SK-N-SH treated with all-trans-retinoic acid at 6 μM for 48 hours (cell line): ENCODE measurements at regions not wholly inside any gene's neighbourhood (a gene's known extent, or its start where the extent isn't known, plus 50 kb on each side); places are given as distances from the start of the nearest gene placed in this dataset.

Experiments
- ATAC-seq: fragments of 200-7000 bp; cut with Tn5 transposase; 3 replicates; pipeline ENCODE4 v1.9.1; 2020; ENCODE audit warnings: mild to moderate bottlenecking, moderate library complexity
- ARNTL ChIP-seq: fragments of 450-650 bp; formaldehyde crosslinking; IDR thresholded peaks from 2 replicates; pipeline ENCODE4 v1.5.0; 2020; ENCODE audit warnings: low read depth, mild to moderate bottlenecking, moderate library complexity, borderline replicate concordance
- BACH2 ChIP-seq: fragments of 250-450 bp; sonication (Bioruptor Pico); IDR thresholded peaks from 2 replicates; pipeline ENCODE4 v1.9.0; 2021; ENCODE audit warnings: mild to moderate bottlenecking, borderline replicate concordance
- CSDC2 ChIP-seq: fragments of 250-450 bp; sonication (Bioruptor Pico); IDR thresholded peaks from 2 replicates; pipeline ENCODE4 v1.5.0; 2020; ENCODE audit warnings: mild to moderate bottlenecking, moderate library complexity
- ESRRG ChIP-seq: fragments of 250-450 bp; sonication (Bioruptor Pico); IDR thresholded peaks from 2 replicates; pipeline ENCODE4 v1.6.1; 2021; ENCODE audit warnings: mild to moderate bottlenecking
- ISL1 ChIP-seq: fragments of 250-450 bp; sonication (Bioruptor Pico); IDR thresholded peaks from 2 replicates; pipeline ENCODE4 v2.1.2; 2022; ENCODE audit warnings: mild to moderate bottlenecking, moderate library complexity
- OSR1 ChIP-seq: fragments of 250-450 bp; sonication (Bioruptor Pico); IDR thresholded peaks from 2 replicates; pipeline ENCODE4 v1.8.0; 2022; ENCODE audit warnings: moderate library complexity, mild to moderate bottlenecking, inconsistent platforms
- PATZ1 ChIP-seq: fragments of 250-450 bp; sonication (Bioruptor Pico); IDR thresholded peaks from 2 replicates; pipeline ENCODE4 v1.8.0; 2020; ENCODE audit warnings: mild to moderate bottlenecking, moderate library complexity, borderline replicate concordance
- POU6F1 ChIP-seq: fragments of 250-450 bp; sonication (Bioruptor Pico); IDR thresholded peaks from 2 replicates; pipeline ENCODE4 v1.8.0; 2021; ENCODE audit warnings: low read depth, mild to moderate bottlenecking, moderate library complexity, borderline replicate concordance
- PPARA ChIP-seq: fragments of 250-450 bp; sonication (Bioruptor Pico); IDR thresholded peaks from 2 replicates; pipeline ENCODE4 v1.5.0; 2020; ENCODE audit warnings: mild to moderate bottlenecking, borderline replicate concordance
- RARB ChIP-seq: fragments of 250-450 bp; sonication (Bioruptor Pico); IDR thresholded peaks from 2 replicates; pipeline ENCODE4 v1.8.0; 2021; ENCODE audit warnings: mild to moderate bottlenecking, moderate library complexity
- SNAI2 ChIP-seq: fragments of 250-450 bp; sonication (Bioruptor Pico); IDR thresholded peaks from 2 replicates; pipeline ENCODE4 v1.5.0; 2020; ENCODE audit warnings: mild to moderate bottlenecking, moderate library complexity
- TCF4 ChIP-seq: fragments of 250-450 bp; sonication (Bioruptor Pico); IDR thresholded peaks from 2 replicates; pipeline ENCODE4 v1.8.0; 2021; ENCODE audit warnings: mild to moderate bottlenecking, moderate library complexity, borderline replicate concordance
- TOX ChIP-seq: fragments of 250-450 bp; sonication (Bioruptor Pico); IDR thresholded peaks from 2 replicates; pipeline ENCODE4 v1.8.0; 2021; ENCODE audit warnings: mild to moderate bottlenecking, moderate library complexity, borderline replicate concordance
- TSHZ2 ChIP-seq: fragments of 250-450 bp; sonication (Bioruptor Pico); IDR thresholded peaks from 2 replicates; pipeline ENCODE4 v1.5.0; 2020; ENCODE audit warnings: mild to moderate bottlenecking, moderate library complexity
- ZC3H10 ChIP-seq: fragments of 250-450 bp; sonication (Bioruptor Pico); IDR thresholded peaks from 2 replicates; pipeline ENCODE4 v1.5.1; 2021; ENCODE audit warnings: mild to moderate bottlenecking, moderate library complexity
- ZFP3 ChIP-seq: fragments of 250-450 bp; sonication (Bioruptor Pico); IDR thresholded peaks from 2 replicates; pipeline ENCODE4 v1.5.0; 2020; ENCODE audit warnings: mild to moderate bottlenecking, moderate library complexity
- ZFP30 ChIP-seq: fragments of 450-650 bp; formaldehyde crosslinking; IDR thresholded peaks from 2 replicates; pipeline ENCODE4 v1.5.0; 2022; ENCODE audit warnings: mild to moderate bottlenecking, moderate library complexity
- ZNF565 ChIP-seq: fragments of 450-650 bp; formaldehyde crosslinking; conservative IDR thresholded peaks from 2 replicates; pipeline ENCODE4 v1.5.0; 2020; ENCODE audit warnings: low read depth, mild to moderate bottlenecking, moderate library complexity
- ZNF70 ChIP-seq: fragments of 450-650 bp; formaldehyde crosslinking; IDR thresholded peaks from 2 replicates; pipeline ENCODE4 v1.5.0; 2020; ENCODE audit warnings: mild to moderate bottlenecking, moderate library complexity
- ZNF8 ChIP-seq: fragments of 450-650 bp; formaldehyde crosslinking; IDR thresholded peaks from 2 replicates; pipeline ENCODE4 v1.5.0; 2020; ENCODE audit warnings: mild to moderate bottlenecking, moderate library complexity
- TF ChIP-seq, protein P1 (sequence below): fragments of 250-450 bp; sonication (Bioruptor Pico); IDR thresholded peaks from 2 replicates; pipeline ENCODE4 v1.5.1; 2020; ENCODE audit warnings: low read depth, mild to moderate bottlenecking, moderate library complexity
- TF ChIP-seq, protein P2 (sequence below): fragments of 250-450 bp; sonication (Bioruptor Pico); IDR thresholded peaks from 2 replicates; pipeline ENCODE4 v1.5.1; 2021; ENCODE audit warnings: mild to moderate bottlenecking, moderate library complexity

DNA sequence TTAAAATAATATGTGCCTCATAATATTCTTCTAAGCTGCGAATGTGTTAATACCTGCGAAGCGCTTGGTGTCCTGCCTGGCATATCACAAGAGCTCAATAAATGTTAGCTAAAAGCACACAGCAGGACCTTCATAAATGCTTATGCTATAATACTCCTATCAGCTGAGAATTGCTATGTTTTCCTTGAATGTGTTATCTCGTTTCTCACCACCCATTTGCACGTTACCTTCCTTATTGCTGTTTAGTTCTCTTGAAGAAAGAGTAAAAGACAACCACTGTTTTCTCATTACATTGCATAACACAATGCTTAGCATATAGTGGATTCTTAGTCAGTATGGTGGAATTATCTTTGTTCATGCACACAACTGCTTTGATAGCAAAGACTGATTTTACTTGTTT lies 76.6 kb downstream of the EDN1 start:
- no peak for ATAC-seq
- TF ChIP-seq ESRRG (CRISPR knock-in tag) (no peak), ZNF8 (CRISPR knock-in tag) (no peak), OSR1 (CRISPR knock-in tag) (no peak), ZFP3 (no peak)

DNA sequence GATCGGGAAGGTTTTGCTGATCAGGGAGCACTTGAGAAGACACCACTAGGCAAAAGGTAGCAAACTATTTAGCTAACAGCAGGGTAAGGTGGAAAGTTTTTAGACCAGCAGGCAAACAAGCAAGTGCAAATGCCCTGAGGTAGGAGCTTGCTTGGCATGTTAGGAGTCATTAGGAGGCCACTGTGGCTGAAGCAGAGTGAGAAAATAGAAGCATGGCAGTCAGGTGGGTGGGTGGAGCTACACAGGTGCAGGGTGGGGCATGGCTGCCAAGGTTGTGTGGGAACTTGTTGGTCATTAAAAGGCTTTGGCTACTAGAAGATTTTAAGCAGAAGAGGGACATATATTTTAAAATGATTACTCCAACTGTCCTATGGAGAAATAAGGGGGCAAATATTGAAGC lies 77.3 kb downstream of the EDN1 start:
- TF ChIP-seq POU6F1 (no peak), ARNTL (CRISPR knock-in tag) (no peak), ZC3H10 (CRISPR knock-in tag) (no peak), OSR1 (CRISPR knock-in tag) (no peak), RARB (CRISPR knock-in tag) (no peak), ZFP3 (no peak), ZFP30 (CRISPR knock-in tag) (no peak), TOX (no peak), TCF4 (CRISPR knock-in tag) (no peak), ESRRG (CRISPR knock-in tag) (no peak), ZNF565 (CRISPR knock-in tag) (no peak), PATZ1 (CRISPR knock-in tag) (no peak), ISL1 (CRISPR knock-in tag) (no peak), SNAI2 (CRISPR knock-in tag) (no peak), ZNF70 (no peak), PPARA (no peak), TSHZ2 (CRISPR knock-in tag) (no peak), BACH2 (no peak)
- TF ChIP-seq, protein P1, sequence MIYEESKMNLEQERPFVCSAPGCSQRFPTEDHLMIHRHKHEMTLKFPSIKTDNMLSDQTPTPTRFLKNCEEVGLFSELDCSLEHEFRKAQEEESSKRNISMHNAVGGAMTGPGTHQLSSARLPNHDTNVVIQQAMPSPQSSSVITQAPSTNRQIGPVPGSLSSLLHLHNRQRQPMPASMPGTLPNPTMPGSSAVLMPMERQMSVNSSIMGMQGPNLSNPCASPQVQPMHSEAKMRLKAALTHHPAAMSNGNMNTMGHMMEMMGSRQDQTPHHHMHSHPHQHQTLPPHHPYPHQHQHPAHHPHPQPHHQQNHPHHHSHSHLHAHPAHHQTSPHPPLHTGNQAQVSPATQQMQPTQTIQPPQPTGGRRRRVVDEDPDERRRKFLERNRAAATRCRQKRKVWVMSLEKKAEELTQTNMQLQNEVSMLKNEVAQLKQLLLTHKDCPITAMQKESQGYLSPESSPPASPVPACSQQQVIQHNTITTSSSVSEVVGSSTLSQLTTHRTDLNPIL (CRISPR knock-in tag) = no peak
- TF ChIP-seq, protein P2, sequence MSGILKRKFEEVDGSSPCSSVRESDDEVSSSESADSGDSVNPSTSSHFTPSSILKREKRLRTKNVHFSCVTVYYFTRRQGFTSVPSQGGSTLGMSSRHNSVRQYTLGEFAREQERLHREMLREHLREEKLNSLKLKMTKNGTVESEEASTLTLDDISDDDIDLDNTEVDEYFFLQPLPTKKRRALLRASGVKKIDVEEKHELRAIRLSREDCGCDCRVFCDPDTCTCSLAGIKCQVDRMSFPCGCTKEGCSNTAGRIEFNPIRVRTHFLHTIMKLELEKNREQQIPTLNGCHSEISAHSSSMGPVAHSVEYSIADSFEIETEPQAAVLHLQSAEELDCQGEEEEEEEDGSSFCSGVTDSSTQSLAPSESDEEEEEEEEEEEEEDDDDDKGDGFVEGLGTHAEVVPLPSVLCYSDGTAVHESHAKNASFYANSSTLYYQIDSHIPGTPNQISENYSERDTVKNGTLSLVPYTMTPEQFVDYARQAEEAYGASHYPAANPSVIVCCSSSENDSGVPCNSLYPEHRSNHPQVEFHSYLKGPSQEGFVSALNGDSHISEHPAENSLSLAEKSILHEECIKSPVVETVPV = no peak
- no peak for ATAC-seq

DNA sequence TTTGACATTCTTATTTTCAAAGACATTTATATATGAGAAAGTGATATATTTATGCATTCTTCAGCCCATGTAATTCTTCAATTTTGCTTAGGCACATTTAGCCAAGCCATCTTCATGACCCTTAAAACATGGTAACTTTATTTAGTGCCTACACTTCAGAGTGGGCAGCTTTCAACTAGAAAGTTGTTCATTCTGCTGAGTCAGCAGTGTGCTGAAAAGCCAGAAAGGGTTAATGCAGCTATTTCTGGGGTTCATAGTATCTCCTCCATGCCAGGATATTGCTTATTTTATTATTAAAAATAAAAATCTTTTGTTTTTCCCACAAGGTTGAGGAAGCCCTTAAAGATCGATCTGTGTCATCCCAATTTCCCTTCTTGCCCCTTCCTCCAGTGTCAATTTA lies 79.2 kb downstream of the EDN1 start:
- ATAC-seq = no peak
- TF ChIP-seq PATZ1 (CRISPR knock-in tag) = no peak
- TF ChIP-seq BACH2 = no peak
- TF ChIP-seq CSDC2 (CRISPR knock-in tag) = no peak
- no peak for TF ChIP-seq PPARA
- TF ChIP-seq TSHZ2 (CRISPR knock-in tag) = no peak
- no peak for TF ChIP-seq ESRRG (CRISPR knock-in tag)
- no peak for TF ChIP-seq TCF4 (CRISPR knock-in tag)
- TF ChIP-seq ZNF70 = no peak
- TF ChIP-seq POU6F1 = no peak
